ENCODE measurements at regions not wholly inside any gene's neighbourhood (a gene's known extent, or its start where the extent isn't known, plus 50 kb on each side); places are given as distances from the start of the nearest gene placed in this dataset.

DNA sequence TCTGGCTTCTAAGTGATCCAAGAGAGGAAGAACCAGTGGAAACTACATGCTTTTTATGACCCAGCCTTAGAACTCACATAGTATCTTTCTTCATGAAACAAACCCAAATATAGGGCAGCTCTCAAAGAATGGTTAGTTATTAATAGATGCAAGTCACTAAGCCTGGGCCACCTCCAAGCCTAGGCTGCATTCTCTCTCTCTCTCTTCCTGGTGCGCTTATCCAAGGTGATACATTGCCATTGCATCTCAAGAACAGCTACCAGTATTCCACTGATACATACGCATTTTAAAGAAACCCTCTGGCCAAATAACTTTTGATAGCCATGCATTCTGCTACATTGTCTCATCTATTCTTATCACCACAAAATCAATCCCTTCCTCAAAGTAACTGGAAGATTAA is 455.6 kb upstream of the ADGRL2 start:
- H3K4me1 ChIP-seq (ENCODE audit: control insufficient read depth, insufficient read depth, low read length): peaks cover 12% of the 10 kb centered on the region
- no peak overlapping the region for H3K4me3 ChIP-seq (ENCODE audit: insufficient read depth, low read depth, low read length)
- no peaks in the 10 kb centered on the region for H3K36me3 ChIP-seq (ENCODE audit: control insufficient read depth, insufficient read depth, low read length)
- no peak overlapping the region for H3K27ac ChIP-seq (ENCODE audit: insufficient read depth, low read depth, low read length, poor library complexity, severe bottlenecking)
- no peaks in the 10 kb centered on the region for H3K9me3 ChIP-seq (ENCODE audit: control insufficient read depth, low read length)
- no peaks in the 10 kb centered on the region for H3K27me3 ChIP-seq (ENCODE audit: control insufficient read depth, insufficient read depth, low read length, poor library complexity, severe bottlenecking)
- WGBS, 2 experiments: 91 to 93% methylated on average over 2 of the region's 2 CpGs

DNA sequence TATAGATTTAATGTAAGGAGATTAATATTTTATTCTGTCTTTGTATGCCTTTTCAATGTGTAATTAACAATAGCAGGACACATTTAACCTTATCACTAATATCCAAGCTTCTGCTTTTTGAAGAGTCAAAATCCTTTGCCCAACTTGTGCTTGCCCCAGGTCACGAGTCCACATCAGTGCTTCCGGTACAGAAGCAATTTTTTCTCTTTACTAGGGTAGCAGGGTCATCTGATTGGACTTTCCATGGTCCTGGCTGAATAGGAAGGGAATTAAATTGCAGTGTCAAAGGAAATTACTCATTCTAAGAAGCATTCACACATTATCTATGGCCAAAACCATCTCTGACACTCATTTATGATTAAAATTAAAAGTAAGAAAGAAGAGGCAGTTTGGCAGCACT is 460.5 kb upstream of the ADGRL2 start:
- no peaks in the 10 kb centered on the region for H3K4me1 ChIP-seq (ENCODE audit: control insufficient read depth, insufficient read depth, low read length)
- H3K27me3 ChIP-seq (ENCODE audit: control insufficient read depth, insufficient read depth, low read length, poor library complexity, severe bottlenecking): no peaks in the 10 kb centered on the region
- H3K9me3 ChIP-seq (ENCODE audit: control insufficient read depth, low read length): no peaks in the 10 kb centered on the region
- 76 to 96% methylated on average over 2 of the region's 2 CpGs for WGBS, 2 experiments
- no peak overlapping the region for H3K27ac ChIP-seq (ENCODE audit: insufficient read depth, low read depth, low read length, poor library complexity, severe bottlenecking)
- H3K36me3 ChIP-seq (ENCODE audit: control insufficient read depth, insufficient read depth, low read length): peaks cover 5% of the 10 kb centered on the region
- no peak overlapping the region for H3K4me3 ChIP-seq (ENCODE audit: insufficient read depth, low read depth, low read length)

DNA sequence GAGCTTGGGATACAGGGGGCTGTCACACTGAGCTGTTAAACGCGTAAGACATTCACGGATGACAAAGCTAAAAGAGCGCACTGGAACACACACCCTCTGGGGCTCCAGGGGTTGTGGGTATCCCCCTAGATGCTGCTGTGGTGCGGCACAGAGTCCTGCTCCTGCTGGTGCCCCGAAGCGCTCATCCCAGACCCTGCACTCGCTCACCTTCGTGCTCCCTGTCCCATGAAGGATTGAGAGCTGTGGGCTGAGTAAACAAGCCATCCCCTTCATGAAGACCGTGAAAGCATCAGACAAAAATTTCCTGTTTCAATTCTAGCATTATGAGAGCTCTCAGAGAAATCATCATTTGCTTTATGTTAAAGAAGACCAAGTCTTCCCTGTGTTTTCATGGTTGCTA is 463.5 kb upstream of the ADGRL2 start:
- no peaks in the 10 kb centered on the region for H3K27me3 ChIP-seq (ENCODE audit: control insufficient read depth, insufficient read depth, low read length, poor library complexity, severe bottlenecking)
- no peaks in the 10 kb centered on the region for H3K9me3 ChIP-seq (ENCODE audit: control insufficient read depth, low read length)
- H3K4me3 ChIP-seq (ENCODE audit: insufficient read depth, low read depth, low read length): no peak overlapping the region
- no peak overlapping the region for H3K27ac ChIP-seq (ENCODE audit: insufficient read depth, low read depth, low read length, poor library complexity, severe bottlenecking)
- peaks cover 5% of the 10 kb centered on the region for H3K36me3 ChIP-seq (ENCODE audit: control insufficient read depth, insufficient read depth, low read length)
- WGBS, 2 experiments: 96 to 97% methylated on average over 10 of the region's 10 CpGs
- H3K4me1 ChIP-seq (ENCODE audit: control insufficient read depth, insufficient read depth, low read length): no peaks in the 10 kb centered on the region

DNA sequence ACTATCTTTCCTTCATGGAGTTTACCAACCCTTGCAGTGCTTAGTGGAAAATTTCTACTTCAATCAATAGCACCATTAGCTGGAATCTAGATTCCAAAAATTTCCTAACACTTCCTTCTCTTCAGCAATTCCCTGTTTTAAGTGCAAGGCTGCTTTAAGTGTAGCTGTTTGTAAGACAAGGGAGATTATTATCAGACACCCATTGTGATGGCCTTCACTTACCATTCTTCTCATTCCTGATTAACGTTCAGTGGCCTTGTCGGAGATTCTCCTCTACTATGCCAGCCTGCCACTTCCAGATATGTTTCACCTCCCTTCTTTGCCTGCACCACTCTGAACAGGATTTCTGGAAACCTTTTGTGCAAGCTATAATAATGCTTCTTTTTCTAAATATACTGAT is 464.9 kb upstream of the ADGRL2 start:
- H3K27ac ChIP-seq (ENCODE audit: insufficient read depth, low read depth, low read length, poor library complexity, severe bottlenecking): no peak overlapping the region
- no peaks in the 10 kb centered on the region for H3K27me3 ChIP-seq (ENCODE audit: control insufficient read depth, insufficient read depth, low read length, poor library complexity, severe bottlenecking)
- peaks cover 5% of the 10 kb centered on the region for H3K36me3 ChIP-seq (ENCODE audit: control insufficient read depth, insufficient read depth, low read length)
- no peaks in the 10 kb centered on the region for H3K4me1 ChIP-seq (ENCODE audit: control insufficient read depth, insufficient read depth, low read length)
- H3K9me3 ChIP-seq (ENCODE audit: control insufficient read depth, low read length): no peaks in the 10 kb centered on the region
- no peak overlapping the region for H3K4me3 ChIP-seq (ENCODE audit: insufficient read depth, low read depth, low read length)
- 70 to 71% methylated on average over 2 of the region's 2 CpGs for WGBS, 2 experiments

DNA sequence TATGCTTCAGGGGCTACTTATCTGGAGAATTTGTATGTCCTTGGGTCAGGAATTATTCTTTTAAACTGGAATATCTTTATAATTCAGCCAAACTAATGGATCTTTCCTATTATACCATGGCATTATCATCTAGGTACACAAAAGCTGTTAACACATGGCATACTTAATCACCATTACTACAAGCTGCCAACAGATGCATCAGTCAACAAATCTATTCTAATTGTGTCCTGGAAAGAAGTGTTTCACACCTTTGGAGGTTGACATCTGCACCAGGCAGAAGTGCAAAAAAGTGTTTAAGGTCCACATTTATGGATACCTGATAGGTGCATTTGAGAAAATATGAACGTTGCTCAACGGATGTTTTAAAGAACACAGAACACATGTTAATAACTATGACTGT is 470.2 kb upstream of the ADGRL2 start:
- Histone ChIP-seq H3K4me1 (ENCODE audit: control insufficient read depth, insufficient read depth, low read length) (peaks cover 17% of the 10 kb centered on the region), H3K9me3 (ENCODE audit: control insufficient read depth, low read length) (no peaks in the 10 kb centered on the region), H3K36me3 (ENCODE audit: control insufficient read depth, insufficient read depth, low read length) (no peaks in the 10 kb centered on the region), H3K27me3 (ENCODE audit: control insufficient read depth, insufficient read depth, low read length, poor library complexity, severe bottlenecking) (no peaks in the 10 kb centered on the region), H3K27ac (ENCODE audit: insufficient read depth, low read depth, low read length, poor library complexity, severe bottlenecking) (no peak overlapping the region), H3K4me3 (ENCODE audit: insufficient read depth, low read depth, low read length) (no peak overlapping the region)
- WGBS, 2 experiments: 100% methylated on average over 2 of the region's 2 CpGs; no CpG with 5 or more reads in 1 of the 2 experiments

DNA sequence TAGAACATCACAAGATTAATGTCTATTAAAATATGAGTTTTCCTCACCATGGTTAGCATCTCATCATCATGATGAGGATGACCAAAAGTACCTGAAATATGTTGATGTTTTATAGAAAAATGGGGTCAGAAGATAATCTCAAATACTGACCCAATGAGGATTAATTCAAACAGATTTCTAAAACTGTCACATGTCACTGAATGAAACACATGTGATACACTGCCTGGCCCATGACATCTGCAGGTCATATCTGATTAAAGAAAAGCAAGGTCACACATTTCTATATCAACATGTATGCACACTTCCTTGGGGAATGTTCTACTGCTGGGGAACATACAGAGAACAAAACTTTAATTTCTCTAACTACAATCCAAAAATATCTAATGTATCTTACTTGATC is 470.6 kb upstream of the ADGRL2 start:
- H3K36me3 ChIP-seq (ENCODE audit: control insufficient read depth, insufficient read depth, low read length): no peaks in the 10 kb centered on the region
- no peaks in the 10 kb centered on the region for H3K27me3 ChIP-seq (ENCODE audit: control insufficient read depth, insufficient read depth, low read length, poor library complexity, severe bottlenecking)
- H3K27ac ChIP-seq (ENCODE audit: insufficient read depth, low read depth, low read length, poor library complexity, severe bottlenecking): no peak overlapping the region
- no peaks in the 10 kb centered on the region for H3K9me3 ChIP-seq (ENCODE audit: control insufficient read depth, low read length)
- H3K4me1 ChIP-seq (ENCODE audit: control insufficient read depth, insufficient read depth, low read length): peaks cover 17% of the 10 kb centered on the region
- H3K4me3 ChIP-seq (ENCODE audit: insufficient read depth, low read depth, low read length): no peak overlapping the region

DNA sequence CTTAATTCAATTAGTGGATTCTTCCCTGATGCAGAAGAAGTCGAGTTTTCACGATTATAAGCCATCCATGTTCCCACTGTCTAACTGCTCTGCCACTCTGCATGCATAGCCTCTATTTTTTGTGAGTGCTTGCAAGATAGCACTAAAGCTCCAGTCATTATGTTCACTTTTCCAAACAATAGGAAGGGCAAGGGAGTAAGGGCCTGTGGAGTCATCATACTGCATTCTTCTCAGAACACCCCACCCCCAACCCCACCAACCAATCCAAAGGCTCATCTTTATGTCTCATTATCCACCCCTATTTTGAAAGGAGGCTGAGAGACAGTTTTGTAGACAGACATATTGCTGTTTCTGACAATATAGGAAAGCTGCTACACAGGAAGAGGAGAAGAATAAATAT is 471.7 kb upstream of the ADGRL2 start:
- no peaks in the 10 kb centered on the region for H3K9me3 ChIP-seq (ENCODE audit: control insufficient read depth, low read length)
- 86 to 89% methylated on average over 2 of the region's 2 CpGs for WGBS, 2 experiments
- no peak overlapping the region for H3K27ac ChIP-seq (ENCODE audit: insufficient read depth, low read depth, low read length, poor library complexity, severe bottlenecking)
- H3K36me3 ChIP-seq (ENCODE audit: control insufficient read depth, insufficient read depth, low read length): no peaks in the 10 kb centered on the region
- H3K4me1 ChIP-seq (ENCODE audit: control insufficient read depth, insufficient read depth, low read length): peaks cover 17% of the 10 kb centered on the region
- H3K4me3 ChIP-seq (ENCODE audit: insufficient read depth, low read depth, low read length): no peak overlapping the region
- H3K27me3 ChIP-seq (ENCODE audit: control insufficient read depth, insufficient read depth, low read length, poor library complexity, severe bottlenecking): no peaks in the 10 kb centered on the region

DNA sequence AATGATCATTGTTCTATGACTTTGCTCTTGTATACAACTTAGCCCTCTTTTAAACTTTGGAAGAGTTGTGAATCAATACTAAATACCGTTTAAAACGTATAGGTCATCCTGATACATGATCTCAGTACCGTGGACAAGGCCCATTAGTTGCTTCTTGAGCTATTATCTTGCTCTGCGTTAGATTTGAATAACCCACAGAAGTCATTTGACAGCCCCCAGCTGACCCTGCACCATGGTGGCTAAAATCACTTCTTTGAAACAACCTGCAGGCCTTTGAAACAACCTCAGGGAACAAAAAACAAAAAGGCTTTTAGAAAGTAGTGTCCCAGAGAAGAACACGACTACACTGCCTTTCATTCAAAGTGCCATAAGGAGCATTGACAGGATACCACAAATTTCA is 473.0 kb upstream of the ADGRL2 start:
- 17 to 26% methylated on average over 5 of the region's 5 CpGs for WGBS, 2 experiments

DNA sequence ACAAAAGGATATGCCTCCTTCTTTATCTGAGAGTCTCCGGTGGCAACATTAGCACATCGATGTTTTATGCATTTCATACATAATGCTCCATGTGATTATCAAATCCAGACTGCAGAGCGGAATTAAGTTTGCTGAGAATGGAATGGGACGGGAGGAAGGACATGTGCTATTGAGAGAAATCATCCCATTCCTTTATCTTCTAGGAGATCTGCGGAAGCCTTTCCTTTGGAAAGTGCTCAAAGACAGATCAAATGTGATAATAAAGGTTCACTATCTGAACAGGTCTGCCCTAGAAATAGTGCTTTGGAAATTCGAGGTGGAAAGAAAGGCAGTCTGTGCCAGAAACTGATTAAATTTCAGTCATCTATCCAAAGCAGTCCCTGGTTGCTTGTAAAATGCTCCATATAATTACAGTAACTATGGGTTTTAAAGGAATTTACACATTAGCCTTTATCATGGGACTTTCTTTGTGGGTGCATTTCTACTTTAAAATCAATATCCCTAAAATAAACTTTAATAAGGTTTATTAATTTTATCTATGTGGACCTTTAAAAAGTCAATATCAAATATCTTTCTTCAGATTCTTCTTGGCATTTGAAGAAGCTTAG is 473.5 kb upstream of the ADGRL2 start:
- Histone ChIP-seq H3K4me1 (ENCODE audit: control insufficient read depth, insufficient read depth, low read length) (peaks cover 21% of the 10 kb centered on the region), H3K27me3 (ENCODE audit: control insufficient read depth, insufficient read depth, low read length, poor library complexity, severe bottlenecking) (no peaks in the 10 kb centered on the region), H3K4me3 (ENCODE audit: insufficient read depth, low read depth, low read length) (no peak overlapping the region), H3K36me3 (ENCODE audit: control insufficient read depth, insufficient read depth, low read length) (no peaks in the 10 kb centered on the region), H3K27ac (ENCODE audit: insufficient read depth, low read depth, low read length, poor library complexity, severe bottlenecking) (no peak overlapping the region), H3K9me3 (ENCODE audit: control insufficient read depth, low read length) (no peaks in the 10 kb centered on the region)
- 89 to 94% methylated on average over 6 of the region's 6 CpGs for WGBS, 2 experiments

More for the DNA sequence above, 473.0 kb upstream of the ADGRL2 start:
- H3K36me3 ChIP-seq (ENCODE audit: control insufficient read depth, insufficient read depth, low read length): no peaks in the 10 kb centered on the region
- no peaks in the 10 kb centered on the region for H3K9me3 ChIP-seq (ENCODE audit: control insufficient read depth, low read length)
- H3K27me3 ChIP-seq (ENCODE audit: control insufficient read depth, insufficient read depth, low read length, poor library complexity, severe bottlenecking): no peaks in the 10 kb centered on the region
- peaks cover 21% of the 10 kb centered on the region for H3K4me1 ChIP-seq (ENCODE audit: control insufficient read depth, insufficient read depth, low read length)
- peak overlapping the region; percentile 55 for H3K27ac ChIP-seq (ENCODE audit: insufficient read depth, low read depth, low read length, poor library complexity, severe bottlenecking)
- no peak overlapping the region for H3K4me3 ChIP-seq (ENCODE audit: insufficient read depth, low read depth, low read length)

DNA sequence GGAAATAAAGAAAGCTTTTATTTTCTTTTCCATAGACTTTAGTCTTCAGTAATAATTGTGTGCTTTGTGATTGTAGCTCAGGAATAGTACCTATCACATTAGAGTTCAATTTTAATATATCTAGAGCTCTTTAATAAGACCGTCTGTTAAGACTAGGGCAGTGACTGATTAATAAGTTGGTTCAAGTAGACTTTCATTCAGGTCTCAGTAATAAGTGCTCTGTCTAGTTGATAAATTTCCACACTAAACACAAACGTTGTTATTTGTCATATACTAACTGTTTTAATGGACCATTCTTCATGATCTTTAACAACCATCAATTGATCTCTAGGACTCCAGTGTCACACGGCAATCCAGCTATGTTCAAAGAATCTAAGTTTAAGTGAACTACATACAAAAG is 474.5 kb upstream of the ADGRL2 start:
- no peak overlapping the region for H3K27ac ChIP-seq (ENCODE audit: insufficient read depth, low read depth, low read length, poor library complexity, severe bottlenecking)
- no peaks in the 10 kb centered on the region for H3K9me3 ChIP-seq (ENCODE audit: control insufficient read depth, low read length)
- H3K36me3 ChIP-seq (ENCODE audit: control insufficient read depth, insufficient read depth, low read length): no peaks in the 10 kb centered on the region
- whole genome bisulfite sequencing, 2 experiments: 80 to 94% methylated on average over 2 to 3 of the region's 3 CpGs
- H3K4me1 ChIP-seq (ENCODE audit: control insufficient read depth, insufficient read depth, low read length): peaks cover 21% of the 10 kb centered on the region
- no peaks in the 10 kb centered on the region for H3K27me3 ChIP-seq (ENCODE audit: control insufficient read depth, insufficient read depth, low read length, poor library complexity, severe bottlenecking)
- H3K4me3 ChIP-seq (ENCODE audit: insufficient read depth, low read depth, low read length): no peak overlapping the region

DNA sequence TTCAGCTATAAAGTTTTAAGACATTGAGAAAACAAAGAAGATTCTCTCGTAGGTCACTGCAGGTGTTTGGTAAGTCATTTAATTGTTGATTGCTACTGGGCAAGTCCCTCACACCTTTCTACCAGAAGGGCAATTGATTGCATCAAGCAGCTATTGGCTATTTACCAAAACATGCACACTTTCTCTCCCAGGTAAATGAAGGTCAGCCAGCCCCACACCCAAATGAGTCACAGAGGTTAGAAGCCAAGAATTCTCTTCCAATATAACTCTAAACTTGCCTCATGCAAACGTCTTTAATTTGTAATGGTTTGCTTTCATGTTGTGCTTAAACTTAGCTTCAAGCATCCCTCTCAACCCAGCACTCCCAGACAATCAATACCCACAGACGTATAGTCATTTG is 475.3 kb upstream of the ADGRL2 start:
- Histone ChIP-seq H3K27me3 (ENCODE audit: control insufficient read depth, insufficient read depth, low read length, poor library complexity, severe bottlenecking) (no peaks in the 10 kb centered on the region), H3K36me3 (ENCODE audit: control insufficient read depth, insufficient read depth, low read length) (no peaks in the 10 kb centered on the region), H3K4me1 (ENCODE audit: control insufficient read depth, insufficient read depth, low read length) (peaks cover 21% of the 10 kb centered on the region), H3K9me3 (ENCODE audit: control insufficient read depth, low read length) (no peaks in the 10 kb centered on the region), H3K4me3 (ENCODE audit: insufficient read depth, low read depth, low read length) (no peak overlapping the region), H3K27ac (ENCODE audit: insufficient read depth, low read depth, low read length, poor library complexity, severe bottlenecking) (no peak overlapping the region)
- WGBS, 2 experiments: 86 to 92% methylated on average over 2 to 3 of the region's 3 CpGs
